BLaER1 treated with 17β-estradiol and CSF1 and Interleukin-3, amounts not matched to agents 10 nM and 100 nM (cell line): ENCODE measurements at regions not wholly inside any gene's neighbourhood (a gene's known extent, or its start where the extent isn't known, plus 50 kb on each side); places are given as distances from the start of the nearest gene placed in this dataset.

Experiments used
- H3K27ac ChIP-seq, 11 experiments: shearing (Covaris generic); formaldehyde crosslinking; 2 replicates each; pipeline ENCODE4 v1.8.1; 2022
- H3K27me3 ChIP-seq, 11 experiments: shearing (Covaris generic); formaldehyde crosslinking; 2 replicates each; pipeline ENCODE4 v1.8.1; 2022
- H3K36me3 ChIP-seq, 11 experiments: shearing (Covaris generic); formaldehyde crosslinking; 2 replicates each; pipeline ENCODE4 v1.8.1; 2022
- H3K4me1 ChIP-seq, 10 experiments: shearing (Covaris generic); formaldehyde crosslinking; 2 replicates each; pipeline ENCODE4 v1.8.1; 2022
- H3K4me2 ChIP-seq, 11 experiments: shearing (Covaris generic); formaldehyde crosslinking; 2 replicates each; pipeline ENCODE4 v1.8.1; 2022
- H3K4me3 ChIP-seq, 10 experiments: shearing (Covaris generic); formaldehyde crosslinking; 2 replicates each; pipeline ENCODE4 v1.8.1; 2022
- H3K9ac ChIP-seq, 11 experiments: shearing (Covaris generic); formaldehyde crosslinking; 2 replicates each; pipeline ENCODE4 v1.8.1; 2022
- H3K9me3 ChIP-seq, 11 experiments: shearing (Covaris generic); formaldehyde crosslinking; replicated peaks in 1 of 11; 2 replicates each; pipeline ENCODE4 v1.8.1; 2022
- H4K20me1 ChIP-seq, 11 experiments: shearing (Covaris generic); formaldehyde crosslinking; 2 replicates each; pipeline ENCODE4 v1.8.1; 2022
- Cebpa-rat ChIP-seq, 11 experiments: shearing (Covaris generic); IDR thresholded peaks; 2 replicates each; pipeline ENCODE4 v1.8.1; 2022

DNA sequence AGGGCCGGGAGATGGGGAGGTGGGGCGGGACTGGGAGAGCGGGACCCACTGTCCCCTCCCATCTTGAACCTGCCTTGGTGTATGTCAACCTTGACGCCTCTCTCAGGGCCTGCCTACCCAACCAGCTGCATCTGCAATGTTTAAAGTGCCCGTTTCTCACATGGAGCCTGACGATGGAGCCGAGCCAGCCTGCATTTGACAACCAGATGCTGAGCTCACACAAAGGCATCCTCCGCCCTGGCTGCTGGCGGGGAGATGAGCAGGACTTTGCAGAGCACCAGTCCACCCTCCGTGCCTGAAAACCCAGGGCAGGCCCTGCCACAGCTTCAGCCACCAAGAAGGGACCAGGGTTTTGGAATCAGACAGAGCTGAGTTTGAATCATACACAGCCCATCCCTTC is 141.1 kb upstream of the SMIM23 start:
- Histone ChIP-seq H3K4me1 (peaks cover 22 to 50% (median 46%) of the 10 kb centered on the region in 10 experiments), H4K20me1 (no peaks in the 10 kb centered on the region), H3K9me3 (no peaks in the 10 kb centered on the region), H3K9ac (no peak overlapping the region), H3K27ac (no peak overlapping the region), H3K4me2 (peak overlapping the region in 8 of 11 experiments; percentile 39 to 77 (median 66); a peak in 15 of 22 replicates), H3K36me3 (no peaks in the 10 kb centered on the region), H3K27me3 (no peaks in the 10 kb centered on the region), H3K4me3 (no peak overlapping the region)
- no peak for TF ChIP-seq Cebpa-rat (IDR thresholded peaks at IDR 0.05)

DNA sequence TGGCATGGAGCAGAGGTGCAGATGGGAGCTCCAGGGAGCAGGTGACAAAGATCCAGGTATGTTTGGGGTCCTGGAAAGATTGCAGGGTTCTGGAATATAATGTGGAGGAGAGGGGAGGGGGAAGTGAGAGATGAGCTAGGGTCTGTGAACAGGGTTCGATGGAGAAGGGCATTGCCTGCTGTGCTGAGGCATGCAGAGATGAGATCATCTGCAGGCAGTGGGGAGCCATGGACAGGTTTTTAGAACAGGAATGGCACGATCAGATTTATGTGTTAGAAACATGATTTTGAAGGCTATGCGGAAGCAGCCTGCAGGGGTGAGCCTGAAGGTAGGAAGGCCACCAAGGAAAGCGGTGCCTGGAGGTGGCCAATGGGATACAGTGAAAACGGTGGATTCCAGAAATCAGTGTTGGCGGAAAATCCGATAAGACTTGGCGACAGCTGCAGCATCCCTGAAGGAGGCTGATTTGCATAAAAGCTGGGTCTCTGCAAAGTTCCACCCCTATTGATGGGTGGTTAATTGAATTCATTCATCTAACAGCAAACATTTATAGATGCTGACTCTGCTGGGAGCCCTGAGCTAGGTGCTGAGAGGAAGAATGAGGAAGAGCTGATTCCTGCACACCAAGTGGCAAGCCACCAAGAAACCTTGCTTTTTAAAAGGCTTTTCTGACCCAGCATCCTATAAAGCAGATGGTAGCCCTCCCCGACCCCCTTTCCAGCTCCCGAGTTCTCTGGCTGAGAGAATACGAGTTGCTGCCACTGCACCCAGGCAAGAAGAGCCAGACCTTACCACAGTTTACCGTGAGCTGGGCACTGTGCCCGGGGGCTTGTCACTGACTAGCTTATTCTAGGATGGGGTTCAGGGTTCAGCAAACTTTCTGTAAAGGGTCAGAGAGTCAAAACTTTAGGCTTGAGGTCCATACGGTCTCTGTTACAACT is 139.2 kb upstream of the SMIM23 start:
- H3K36me3 ChIP-seq: no peaks in the 10 kb centered on the region
- no peaks in the 10 kb centered on the region for H3K27me3 ChIP-seq
- peaks cover 22 to 50% (median 46%) of the 10 kb centered on the region in 10 experiments for H3K4me1 ChIP-seq
- H3K9ac ChIP-seq: no peak overlapping the region
- H3K9me3 ChIP-seq: no peaks in the 10 kb centered on the region
- TF ChIP-seq Cebpa-rat (IDR thresholded peaks at IDR 0.05): no peak
- H3K27ac ChIP-seq: no peak overlapping the region
- H4K20me1 ChIP-seq: no peaks in the 10 kb centered on the region
- H3K4me3 ChIP-seq: no peak overlapping the region
- peak overlapping the region in 8 of 11 experiments; percentile 62 to 77 (median 66); a peak in 11 of 22 replicates for H3K4me2 ChIP-seq

DNA sequence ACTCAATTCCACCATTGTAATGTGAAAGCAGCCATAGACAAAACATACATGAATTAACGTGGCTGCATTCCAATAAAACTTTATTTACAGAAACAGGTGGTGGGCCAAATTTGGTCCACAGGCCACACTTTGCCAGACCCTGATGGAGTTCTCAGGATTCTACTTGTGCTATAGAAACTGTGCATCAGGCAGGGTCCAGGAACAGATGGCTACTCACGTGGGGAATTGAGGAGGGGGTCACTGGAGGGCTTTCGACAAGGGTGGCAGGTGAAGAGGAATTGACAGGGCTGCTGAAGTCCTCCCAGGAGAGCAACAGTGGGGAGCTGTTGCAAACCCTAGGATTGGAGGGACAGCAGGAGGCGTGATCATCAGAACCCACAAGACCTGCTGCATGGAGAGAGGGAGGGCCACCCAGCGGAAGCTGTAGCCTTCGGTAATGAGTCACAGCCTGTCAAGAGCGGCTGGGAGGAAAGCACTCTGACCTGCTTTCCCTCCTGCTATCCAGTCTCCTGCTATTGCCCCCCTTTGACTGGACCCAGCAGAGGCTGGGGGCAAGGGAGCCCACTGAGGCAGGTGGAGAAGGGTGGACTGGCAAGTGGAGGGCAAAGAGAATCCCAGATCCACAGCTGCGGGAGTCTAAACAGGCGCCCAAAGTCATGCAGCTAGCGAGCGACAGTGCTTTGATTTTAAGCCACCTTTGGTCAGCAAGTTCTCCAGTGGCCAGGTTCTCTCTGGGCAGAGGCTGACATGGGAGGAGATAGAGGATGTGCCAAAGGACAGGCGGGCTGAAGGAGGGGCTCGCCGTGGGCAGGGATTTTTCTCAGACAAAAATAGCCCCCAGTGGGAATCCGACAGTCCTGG is 138.3 kb upstream of the SMIM23 start:
- Histone ChIP-seq H4K20me1 (no peaks in the 10 kb centered on the region), H3K27me3 (no peaks in the 10 kb centered on the region), H3K27ac (no peak overlapping the region), H3K4me3 (no peak overlapping the region), H3K36me3 (no peaks in the 10 kb centered on the region), H3K9me3 (no peaks in the 10 kb centered on the region), H3K4me1 (peaks cover 22 to 50% (median 46%) of the 10 kb centered on the region in 10 experiments), H3K9ac (no peak overlapping the region), H3K4me2 (peak overlapping the region; percentile 43 to 77 (median 66))
- no peak for TF ChIP-seq Cebpa-rat (IDR thresholded peaks at IDR 0.05)

DNA sequence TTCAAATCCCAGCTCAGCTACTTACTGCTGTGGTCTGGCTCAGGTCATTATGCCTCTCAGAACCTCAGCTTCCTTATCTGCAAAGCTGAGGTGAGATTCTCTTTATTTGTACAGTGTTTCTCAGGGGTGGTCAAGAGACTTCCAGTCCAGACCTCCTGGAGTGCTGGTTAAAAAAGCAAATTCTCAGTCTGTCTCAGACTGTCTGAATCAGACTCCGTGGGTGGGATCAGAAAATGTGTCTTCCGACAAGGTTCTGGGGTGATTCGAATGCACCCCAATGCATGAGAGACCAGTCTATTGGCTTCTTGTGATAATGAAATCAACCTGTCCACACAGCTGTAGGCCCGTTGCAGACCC is 137.7 kb upstream of the SMIM23 start:
- Histone ChIP-seq H3K36me3 (no peaks in the 10 kb centered on the region), H4K20me1 (no peaks in the 10 kb centered on the region), H3K4me2 (peak overlapping the region; percentile 58 to 77 (median 66)), H3K27me3 (no peaks in the 10 kb centered on the region), H3K27ac (no peak overlapping the region), H3K4me1 (peaks cover 22 to 50% (median 46%) of the 10 kb centered on the region in 10 experiments), H3K9me3 (peaks cover 0 to 2% (median 0%) of the 10 kb centered on the region in 11 experiments; a peak in 1 of 22 replicates), H3K4me3 (no peak overlapping the region), H3K9ac (no peak overlapping the region)
- no peak for TF ChIP-seq Cebpa-rat (IDR thresholded peaks at IDR 0.05)

DNA sequence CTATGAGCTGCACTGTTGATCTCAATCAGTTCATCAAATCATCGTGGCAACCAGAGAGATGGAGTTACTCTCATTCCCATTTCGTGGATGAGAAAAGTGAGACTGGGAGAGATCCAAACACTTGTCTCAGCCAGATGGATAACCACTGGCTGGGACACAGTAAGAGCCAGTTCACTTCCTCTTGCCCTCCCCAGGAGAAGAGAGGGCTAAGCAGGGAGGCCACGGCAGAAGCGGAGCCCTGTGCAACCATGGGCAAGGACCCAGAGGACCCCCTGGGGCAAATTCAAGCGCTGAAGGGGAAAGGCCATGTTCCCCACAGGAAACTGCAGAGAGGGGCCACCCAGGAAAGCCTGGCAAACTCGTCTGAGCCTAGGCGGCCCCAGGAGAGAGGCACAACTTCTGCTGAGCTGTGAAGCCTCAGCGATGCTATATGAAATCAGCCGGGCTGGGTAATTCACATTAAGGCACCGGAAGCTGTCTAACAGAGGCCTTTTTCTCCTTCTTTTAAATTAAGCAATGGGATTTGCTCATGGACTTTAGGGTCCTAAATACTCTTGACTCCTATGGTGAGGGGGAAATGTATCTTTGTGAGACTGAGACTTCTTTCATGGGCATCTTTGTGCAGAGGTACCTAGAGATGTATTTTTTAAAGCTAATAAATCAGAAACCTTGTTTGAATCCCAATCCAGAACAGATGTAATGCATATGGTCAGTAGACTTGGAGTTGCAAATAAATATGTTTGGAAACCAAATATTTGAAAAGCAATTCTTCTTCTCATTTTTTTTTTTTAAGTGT is 137.1 kb upstream of the SMIM23 start:
- no peaks in the 10 kb centered on the region for H3K36me3 ChIP-seq

DNA sequence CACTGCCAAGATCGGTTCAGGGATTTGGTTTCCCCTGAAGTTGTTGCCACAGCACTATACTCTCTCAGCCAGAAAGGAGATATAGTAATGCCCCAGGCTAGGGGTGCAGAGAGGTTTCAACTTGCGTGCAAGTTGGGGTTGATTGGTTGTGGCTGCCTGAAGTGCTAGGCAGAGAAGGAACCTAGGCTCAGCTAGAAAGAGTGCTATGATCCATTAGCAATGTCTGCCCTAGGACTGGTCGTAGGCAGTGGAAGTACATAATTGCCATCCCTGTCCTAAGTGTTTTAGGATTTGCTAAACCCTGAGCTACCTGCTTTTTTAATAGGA is 136.6 kb upstream of the SMIM23 start:
- no peak overlapping the region for H3K4me3 ChIP-seq
- H3K36me3 ChIP-seq: no peaks in the 10 kb centered on the region
- no peak overlapping the region for H3K9ac ChIP-seq
- H3K27me3 ChIP-seq: no peaks in the 10 kb centered on the region
- H3K9me3 ChIP-seq: peaks cover 2 to 12% (median 8%) of the 10 kb centered on the region in 11 experiments; a peak in 17 of 22 replicates
- no peak overlapping the region for H3K27ac ChIP-seq
- H4K20me1 ChIP-seq: no peaks in the 10 kb centered on the region
- no peak for TF ChIP-seq Cebpa-rat (IDR thresholded peaks at IDR 0.05)
- H3K4me2 ChIP-seq: peak overlapping the region in 9 of 11 experiments; percentile 58 to 77 (median 65); a peak in 15 of 22 replicates
- peaks cover 22 to 50% (median 46%) of the 10 kb centered on the region in 10 experiments for H3K4me1 ChIP-seq

More for the DNA sequence above, 137.1 kb upstream of the SMIM23 start:
- H3K4me1 ChIP-seq: peaks cover 22 to 50% (median 46%) of the 10 kb centered on the region in 10 experiments
- no peak overlapping the region for H3K4me3 ChIP-seq
- no peak for TF ChIP-seq Cebpa-rat (IDR thresholded peaks at IDR 0.05)
- H3K9me3 ChIP-seq: peaks cover 0 to 8% (median 5%) of the 10 kb centered on the region in 11 experiments; a peak in 7 of 22 replicates
- no peak overlapping the region for H3K27ac ChIP-seq
- H3K4me2 ChIP-seq: peak overlapping the region; percentile 58 to 77 (median 66)
- no peaks in the 10 kb centered on the region for H4K20me1 ChIP-seq
- H3K9ac ChIP-seq: peak overlapping the region in 1 of 11 experiments; percentile 4; a peak in 1 of 22 replicates
- H3K27me3 ChIP-seq: no peaks in the 10 kb centered on the region

DNA sequence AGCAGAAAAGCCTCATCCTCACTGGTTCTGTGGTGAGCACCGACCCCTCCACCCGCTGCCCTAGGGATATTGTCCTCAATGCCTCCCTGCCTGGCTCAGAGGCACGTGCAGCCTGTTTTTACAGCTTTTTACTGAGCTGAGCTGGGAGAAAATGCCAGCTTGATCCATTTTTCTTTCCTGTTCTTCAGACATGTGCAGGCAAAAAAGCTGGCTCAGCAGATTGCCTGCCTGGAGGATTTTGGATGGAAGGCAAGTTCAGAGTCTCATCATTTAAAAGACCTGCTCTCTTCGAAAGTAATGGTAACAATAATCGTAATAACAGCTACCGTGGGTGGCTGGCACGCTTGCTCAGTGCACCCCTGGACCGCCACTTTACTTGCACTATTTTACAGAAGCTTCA is 135.0 kb upstream of the SMIM23 start:
- H3K9ac ChIP-seq: no peak overlapping the region
- peaks cover 9 to 21% (median 18%) of the 10 kb centered on the region in 11 experiments; a peak in 19 of 22 replicates for H3K9me3 ChIP-seq
- no peak overlapping the region for H3K27ac ChIP-seq
- no peak for TF ChIP-seq Cebpa-rat (IDR thresholded peaks at IDR 0.05)
- H3K27me3 ChIP-seq: no peaks in the 10 kb centered on the region
- peaks cover 22 to 37% (median 34%) of the 10 kb centered on the region in 10 experiments for H3K4me1 ChIP-seq
- H4K20me1 ChIP-seq: no peaks in the 10 kb centered on the region
- no peak overlapping the region for H3K4me2 ChIP-seq
- no peak overlapping the region for H3K4me3 ChIP-seq
- H3K36me3 ChIP-seq: no peaks in the 10 kb centered on the region

DNA sequence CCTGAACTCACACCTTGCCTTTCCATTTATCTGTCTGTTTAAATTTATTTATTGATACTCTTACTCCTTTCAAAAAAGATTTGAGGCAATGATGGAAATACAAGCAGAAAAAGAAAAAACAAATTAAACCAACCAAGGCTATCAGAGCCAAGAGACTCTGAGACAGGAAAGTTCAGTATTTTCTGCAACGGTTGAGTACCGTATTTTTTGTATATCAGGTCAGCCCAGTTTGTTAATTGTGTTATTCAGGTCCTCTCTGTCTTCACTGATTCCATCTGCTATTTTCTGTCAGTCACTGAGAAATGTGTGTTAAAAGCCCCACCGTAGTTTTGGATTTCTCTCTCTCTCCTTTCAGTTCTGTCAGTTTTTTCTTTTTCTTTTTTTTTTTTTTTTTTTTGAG is 134.5 kb upstream of the SMIM23 start:
- no peaks in the 10 kb centered on the region for H4K20me1 ChIP-seq
- H3K4me1 ChIP-seq: peaks cover 20 to 32% (median 29%) of the 10 kb centered on the region in 10 experiments
- no peak overlapping the region for H3K4me2 ChIP-seq
- H3K9ac ChIP-seq: no peak overlapping the region
- H3K4me3 ChIP-seq: no peak overlapping the region
- H3K9me3 ChIP-seq: peaks cover 9 to 21% (median 18%) of the 10 kb centered on the region in 11 experiments; a peak in 19 of 22 replicates
- H3K27ac ChIP-seq: no peak overlapping the region
- no peaks in the 10 kb centered on the region for H3K36me3 ChIP-seq
- no peaks in the 10 kb centered on the region for H3K27me3 ChIP-seq
- TF ChIP-seq Cebpa-rat (IDR thresholded peaks at IDR 0.05): no peak
